ENCODE measurements at regions not wholly inside any gene's neighbourhood (a gene's known extent, or its start where the extent isn't known, plus 50 kb on each side); places are given as distances from the start of the nearest gene placed in this dataset.

GRCh38 chr11:45730014-45730413, 64.6 kb upstream of the CHST1 start:
- no peak for TF ChIP-seq POLR2A (IDR thresholded peaks at IDR 0.05)
- TF ChIP-seq CTCF (IDR thresholded peaks at IDR 0.05 in 4 of 5, conservative IDR thresholded peaks at IDR 0.05 in 1 of 5) = no peak
- peaks cover 0 to 6% of the 10 kb centered on the region in 2 donors for H3K36me3 ChIP-seq
- ATAC-seq (peak; percentile 65 to 67), DNase-seq (peak; percentile 60 to 82)
- peaks cover 48% of the 10 kb centered on the region in 2 donors for H3K4me1 ChIP-seq
- in situ Hi-C loops (cut with MboI; ENCODE audit: low sequenced_read_pairs in 4 of 4) = no loop called here
- intact Hi-C loops (cut with DNase I; ENCODE audit: low total_unique reads) = loop anchor here (5.0 to 10.0 kb wide), 3 partner anchors 37 to 1615 kb away; partner anchors contain the start of gene CRY2
- H3K27ac ChIP-seq = peak overlapping the region; percentile 85 to 93 (median 92)
- H3K4me3 ChIP-seq = no peak overlapping the region
- no peaks in the 10 kb centered on the region for H3K27me3 ChIP-seq
- H3K9me3 ChIP-seq = no peaks in the 10 kb centered on the region

- ATAC-seq = no peak
- peaks cover 18 to 19% of the 10 kb centered on the region in 2 donors for H3K4me1 ChIP-seq
- no peak for TF ChIP-seq CTCF (IDR thresholded peaks at IDR 0.05 in 4 of 5, conservative IDR thresholded peaks at IDR 0.05 in 1 of 5)
- peaks cover 0 to 6% of the 10 kb centered on the region in 2 donors for H3K36me3 ChIP-seq
- no peaks in the 10 kb centered on the region for H3K9me3 ChIP-seq
- intact Hi-C loops (cut with DNase I; ENCODE audit: low total_unique reads) (no loop called here), in situ Hi-C loops (cut with MboI; ENCODE audit: low sequenced_read_pairs in 4 of 4) (no loop called here)
- no peaks in the 10 kb centered on the region for H3K27me3 ChIP-seq
- no peak overlapping the region for H3K27ac ChIP-seq
- no peak overlapping the region for H3K4me3 ChIP-seq
- no peak for DNase-seq
These were observed 61.2 kb upstream of the CHST1 start for GRCh38 chr11:45726493-45727054.

- in situ Hi-C loops (cut with MboI; ENCODE audit: low sequenced_read_pairs in 4 of 4) (no loop called here), intact Hi-C loops (cut with DNase I; ENCODE audit: low total_unique reads) (no loop called here)
- Histone ChIP-seq H3K4me1 (peaks cover 12 to 18% of the 10 kb centered on the region in 2 donors), H3K36me3 (peaks cover 0 to 6% of the 10 kb centered on the region in 2 donors), H3K27me3 (no peaks in the 10 kb centered on the region), H3K27ac (no peak overlapping the region), H3K9me3 (no peaks in the 10 kb centered on the region), H3K4me3 (no peak overlapping the region)
- no peak for DNase-seq
- ATAC-seq = no peak
- TF ChIP-seq POLR2A (IDR thresholded peaks at IDR 0.05) = no peak
- TF ChIP-seq CTCF (IDR thresholded peaks at IDR 0.05 in 4 of 5, conservative IDR thresholded peaks at IDR 0.05 in 1 of 5) = no peak
These were observed 60.5 kb upstream of the CHST1 start for GRCh38 chr11:45725776-45726492.

GRCh38 chr11:45725121-45725520, 59.7 kb upstream of the CHST1 start:
- TF ChIP-seq CTCF (IDR thresholded peaks at IDR 0.05 in 4 of 5, conservative IDR thresholded peaks at IDR 0.05 in 1 of 5) = no peak
- intact Hi-C loops (cut with DNase I; ENCODE audit: low total_unique reads) = no loop called here
- H3K4me1 ChIP-seq = peaks cover 4 to 10% of the 10 kb centered on the region in 2 donors
- ATAC-seq (no peak), DNase-seq (no peak)
- no peak overlapping the region for H3K27ac ChIP-seq
- no peak overlapping the region for H3K4me3 ChIP-seq
- no peaks in the 10 kb centered on the region for H3K27me3 ChIP-seq
- H3K36me3 ChIP-seq = peaks cover 0 to 6% of the 10 kb centered on the region in 2 donors
- H3K9me3 ChIP-seq = no peaks in the 10 kb centered on the region
- in situ Hi-C loops (cut with MboI; ENCODE audit: low sequenced_read_pairs in 4 of 4) = no loop called here

Data from gastrocnemius medialis (tissue), 4 donors.